ENCODE measurements at regions not wholly inside any gene's neighbourhood (a gene's known extent, or its start where the extent isn't known, plus 50 kb on each side); places are given as distances from the start of the nearest gene placed in this dataset.

GRCh38 chrX:69107231-69107739, 58.0 kb downstream of the PJA1 start:
- TF ChIP-seq REST (IDR thresholded peaks at IDR 0.05; ENCODE audit: insufficient read depth in 1 of 2, low read depth in 2 of 2, low read length in 1 of 2) (no peak), SIN3A (IDR thresholded peaks at IDR 0.05; ENCODE audit: borderline replicate concordance, insufficient read depth, low read depth, low read length) (no peak)
- TF ChIP-seq, protein P1, sequence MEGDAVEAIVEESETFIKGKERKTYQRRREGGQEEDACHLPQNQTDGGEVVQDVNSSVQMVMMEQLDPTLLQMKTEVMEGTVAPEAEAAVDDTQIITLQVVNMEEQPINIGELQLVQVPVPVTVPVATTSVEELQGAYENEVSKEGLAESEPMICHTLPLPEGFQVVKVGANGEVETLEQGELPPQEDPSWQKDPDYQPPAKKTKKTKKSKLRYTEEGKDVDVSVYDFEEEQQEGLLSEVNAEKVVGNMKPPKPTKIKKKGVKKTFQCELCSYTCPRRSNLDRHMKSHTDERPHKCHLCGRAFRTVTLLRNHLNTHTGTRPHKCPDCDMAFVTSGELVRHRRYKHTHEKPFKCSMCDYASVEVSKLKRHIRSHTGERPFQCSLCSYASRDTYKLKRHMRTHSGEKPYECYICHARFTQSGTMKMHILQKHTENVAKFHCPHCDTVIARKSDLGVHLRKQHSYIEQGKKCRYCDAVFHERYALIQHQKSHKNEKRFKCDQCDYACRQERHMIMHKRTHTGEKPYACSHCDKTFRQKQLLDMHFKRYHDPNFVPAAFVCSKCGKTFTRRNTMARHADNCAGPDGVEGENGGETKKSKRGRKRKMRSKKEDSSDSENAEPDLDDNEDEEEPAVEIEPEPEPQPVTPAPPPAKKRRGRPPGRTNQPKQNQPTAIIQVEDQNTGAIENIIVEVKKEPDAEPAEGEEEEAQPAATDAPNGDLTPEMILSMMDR (IDR thresholded peaks at IDR 0.05): no peak
